DND-41 (cell line): ENCODE measurements at regions not wholly inside any gene's neighbourhood (a gene's known extent, or its start where the extent isn't known, plus 50 kb on each side); places are given as distances from the start of the nearest gene placed in this dataset.

Experiments used
- ATAC-seq: fragments of 200-7000 bp; cut with Tn5 transposase; 3 replicates; pipeline ENCODE4 v1.9.1; 2021; ENCODE audit warnings: low read depth; ENCODE audit not compliant: insufficient read depth
- DNase-seq: peaks from one replicate; pipeline ENCODE4 v3.0.0-alpha.2; 2020
- H2AFZ ChIP-seq: 2 replicates; pipeline ENCODE4 v1.6.0; 2012; ENCODE audit warnings: low read depth, low read length
- H3K27ac ChIP-seq: 2 replicates; pipeline ENCODE4 v1.5.1; 2012; ENCODE audit warnings: low read length, inconsistent platforms
- H3K27me3 ChIP-seq: fragments of 200-600 bp; sonication (generic); 2 replicates; pipeline ENCODE4 v1.6.0; 2012; ENCODE audit warnings: low read length, mild to moderate bottlenecking, inconsistent platforms; ENCODE audit not compliant: insufficient read depth, poor library complexity
- H3K36me3 ChIP-seq: 2 replicates; pipeline ENCODE4 v1.5.1; 2012; ENCODE audit warnings: low read length, inconsistent platforms; ENCODE audit not compliant: insufficient read depth
- H3K4me1 ChIP-seq: 2 replicates; pipeline ENCODE4 v1.5.1; 2012; ENCODE audit warnings: mild to moderate bottlenecking, low read length; ENCODE audit not compliant: insufficient read depth
- H3K4me2 ChIP-seq: 2 replicates; pipeline ENCODE4 v1.6.0; 2012; ENCODE audit warnings: mild to moderate bottlenecking, moderate library complexity, low read length, inconsistent platforms; ENCODE audit not compliant: insufficient read depth
- H3K4me3 ChIP-seq, 2 experiments: fragments of 200-600 bp in 1 of 2; shearing (Covaris generic) in 1 of 2; 2 replicates each; pipeline ENCODE4 v1.5.1; 2012 to 2016; ENCODE audit warnings: inconsistent platforms in 2 of 2, low read length in 2 of 2, mild to moderate bottlenecking in 2 of 2, low read depth in 1 of 2, moderate library complexity in 1 of 2
- H3K79me2 ChIP-seq: 2 replicates; pipeline ENCODE4 v1.6.0; 2012; ENCODE audit warnings: low read length, inconsistent platforms; ENCODE audit not compliant: insufficient read depth
- H3K9ac ChIP-seq: 2 replicates; pipeline ENCODE4 v1.6.0; 2012; ENCODE audit warnings: low read depth, mild to moderate bottlenecking, inconsistent platforms, low read length, moderate library complexity
- H3K9me3 ChIP-seq: 2 replicates; pipeline ENCODE4 v1.5.1; 2012; ENCODE audit warnings: low read length, moderate library complexity, mild to moderate bottlenecking, inconsistent platforms; ENCODE audit not compliant: insufficient read depth, severe bottlenecking
- H4K20me1 ChIP-seq: 2 replicates; pipeline ENCODE4 v1.6.0; 2012; ENCODE audit warnings: low read length; ENCODE audit not compliant: insufficient read depth
- EZH2 ChIP-seq: IDR thresholded peaks from 3 replicates; pipeline ENCODE4 v1.6.1; 2012; ENCODE audit warnings: borderline replicate concordance, low read depth, mild to moderate bottlenecking, moderate library complexity, low read length, inconsistent platforms; ENCODE audit not compliant: severe bottlenecking
- TF ChIP-seq, protein P1 (sequence below): IDR thresholded peaks from 2 replicates; pipeline ENCODE4 v1.5.1; 2012; ENCODE audit warnings: borderline replicate concordance, low read length, moderate library complexity, mild to moderate bottlenecking; ENCODE audit not compliant: poor library complexity, severe bottlenecking; ENCODE audit errors: extremely low read depth

DNA sequence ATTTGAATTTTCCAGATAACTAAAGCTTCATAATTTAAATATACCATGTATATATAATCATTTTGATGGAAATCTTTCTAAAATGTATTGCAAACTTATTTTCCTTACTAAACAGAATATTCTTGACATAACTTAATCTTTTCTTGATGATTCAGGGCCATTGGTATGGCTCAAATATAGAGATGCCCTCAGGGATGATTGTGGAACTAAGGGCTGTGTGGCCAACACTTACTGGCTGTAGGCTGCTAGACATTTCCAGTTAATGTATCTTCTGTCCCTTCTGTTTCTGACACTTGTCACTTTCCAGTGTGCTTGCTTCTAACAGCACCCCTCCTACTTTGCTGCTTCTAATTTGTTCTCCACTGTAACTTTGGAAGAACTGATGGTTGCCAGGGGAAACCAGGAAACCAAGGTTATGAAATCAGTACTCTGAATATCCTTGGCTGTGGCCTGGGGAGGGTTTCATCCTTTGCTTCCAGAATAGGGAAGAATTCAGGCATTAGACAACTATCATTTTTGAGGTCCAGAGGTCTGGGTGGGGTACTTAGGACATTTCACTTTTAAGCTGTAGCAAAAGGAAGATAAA is 697.2 kb downstream of the ETS1 start:
- Histone ChIP-seq H3K9me3 (peaks cover under 1% of the 10 kb centered on the region), H2AFZ (no peak overlapping the region), H3K4me3 (no peak overlapping the region), H4K20me1 (no peaks in the 10 kb centered on the region), H3K4me1 (no peaks in the 10 kb centered on the region), H3K79me2 (no peaks in the 10 kb centered on the region), H3K9ac (no peak overlapping the region), H3K27ac (no peak overlapping the region), H3K27me3 (no peaks in the 10 kb centered on the region), H3K36me3 (no peaks in the 10 kb centered on the region), H3K4me2 (no peak overlapping the region)
- TF ChIP-seq EZH2: no peak
- TF ChIP-seq, protein P1, sequence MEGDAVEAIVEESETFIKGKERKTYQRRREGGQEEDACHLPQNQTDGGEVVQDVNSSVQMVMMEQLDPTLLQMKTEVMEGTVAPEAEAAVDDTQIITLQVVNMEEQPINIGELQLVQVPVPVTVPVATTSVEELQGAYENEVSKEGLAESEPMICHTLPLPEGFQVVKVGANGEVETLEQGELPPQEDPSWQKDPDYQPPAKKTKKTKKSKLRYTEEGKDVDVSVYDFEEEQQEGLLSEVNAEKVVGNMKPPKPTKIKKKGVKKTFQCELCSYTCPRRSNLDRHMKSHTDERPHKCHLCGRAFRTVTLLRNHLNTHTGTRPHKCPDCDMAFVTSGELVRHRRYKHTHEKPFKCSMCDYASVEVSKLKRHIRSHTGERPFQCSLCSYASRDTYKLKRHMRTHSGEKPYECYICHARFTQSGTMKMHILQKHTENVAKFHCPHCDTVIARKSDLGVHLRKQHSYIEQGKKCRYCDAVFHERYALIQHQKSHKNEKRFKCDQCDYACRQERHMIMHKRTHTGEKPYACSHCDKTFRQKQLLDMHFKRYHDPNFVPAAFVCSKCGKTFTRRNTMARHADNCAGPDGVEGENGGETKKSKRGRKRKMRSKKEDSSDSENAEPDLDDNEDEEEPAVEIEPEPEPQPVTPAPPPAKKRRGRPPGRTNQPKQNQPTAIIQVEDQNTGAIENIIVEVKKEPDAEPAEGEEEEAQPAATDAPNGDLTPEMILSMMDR: no peak
- ATAC-seq: no peak
- DNase-seq: no peak

- Histone ChIP-seq H3K4me2 (no peak overlapping the region), H3K9me3 (peaks cover 4% of the 10 kb centered on the region), H3K4me3 (no peak overlapping the region), H3K79me2 (no peaks in the 10 kb centered on the region), H2AFZ (no peak overlapping the region), H3K9ac (no peak overlapping the region), H3K27ac (no peak overlapping the region), H3K4me1 (no peaks in the 10 kb centered on the region), H3K36me3 (no peaks in the 10 kb centered on the region), H4K20me1 (no peaks in the 10 kb centered on the region), H3K27me3 (no peaks in the 10 kb centered on the region)
- no peak for DNase-seq
- no peak for ATAC-seq
- no peak for TF ChIP-seq EZH2
- TF ChIP-seq, protein P1: no peak
Observed at GRCh38 chr11:127888386-127888785, 699.0 kb downstream of the ETS1 start.

DNA sequence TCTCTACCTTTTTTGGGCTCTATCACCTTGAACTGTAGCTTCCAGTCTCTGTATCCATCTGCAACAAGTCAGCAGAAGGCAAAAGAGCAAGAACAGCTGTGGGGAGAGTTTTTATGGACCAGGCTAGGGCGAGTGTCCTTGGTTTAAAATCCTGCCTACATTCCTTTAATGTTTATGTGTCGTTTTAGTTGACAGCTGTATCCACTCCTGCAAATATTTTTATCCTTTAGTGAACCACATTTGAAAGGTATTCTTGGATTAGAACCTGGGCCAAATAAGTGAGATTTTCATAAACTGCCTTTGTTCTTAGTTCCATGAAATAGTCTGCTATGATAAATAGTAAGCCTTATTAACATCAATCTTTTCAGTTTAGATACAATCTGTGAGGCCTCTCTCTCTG is 712.2 kb downstream of the ETS1 start:
- H4K20me1 ChIP-seq: no peaks in the 10 kb centered on the region
- DNase-seq (no peak), ATAC-seq (no peak)
- no peaks in the 10 kb centered on the region for H3K79me2 ChIP-seq
- no peaks in the 10 kb centered on the region for H3K9me3 ChIP-seq
- H3K36me3 ChIP-seq: no peaks in the 10 kb centered on the region
- no peaks in the 10 kb centered on the region for H3K27me3 ChIP-seq
- no peak overlapping the region for H3K27ac ChIP-seq
- no peak overlapping the region for H3K9ac ChIP-seq
- no peak overlapping the region for H3K4me3 ChIP-seq
- H3K4me2 ChIP-seq: no peak overlapping the region
- H2AFZ ChIP-seq: no peak overlapping the region
- H3K4me1 ChIP-seq: no peaks in the 10 kb centered on the region
- no peak for TF ChIP-seq EZH2
- TF ChIP-seq, protein P1: no peak
